ENCODE measurements at regions not wholly inside any gene's neighbourhood (a gene's known extent, or its start where the extent isn't known, plus 50 kb on each side); places are given as distances from the start of the nearest gene placed in this dataset.
A peak's percentile ranks its signal among the peaks of the same experiment; 100 is the strongest.
"Not testable (repeated sequence)": the region's sequence is repeated elsewhere in the genome, so short reads cannot be mapped to it uniquely, and the experiment has no call there.

- DNase-seq (ENCODE audit: low spot score), result no peak
Measured at GRCh38 chrX:122196343-122196742, 987.7 kb upstream of the GRIA3 start.

- no peak for DNase-seq (ENCODE audit: low spot score)
Measured at GRCh38 chrX:122203399-122203798, 980.7 kb upstream of the GRIA3 start.

GRCh38 chrX:122218666-122219065 lies 965.4 kb upstream of the GRIA3 start:
- no peak for DNase-seq (ENCODE audit: low spot score)

GRCh38 chrX:122219226-122219625 lies 964.9 kb upstream of the GRIA3 start:
- no peak for DNase-seq (ENCODE audit: low spot score)

GRCh38 chrX:122219735-122220134 lies 964.3 kb upstream of the GRIA3 start:
- DNase-seq (ENCODE audit: low spot score), result no peak

- no peak for DNase-seq (ENCODE audit: low spot score)
Measured at GRCh38 chrX:122220644-122221373, 963.3 kb upstream of the GRIA3 start.

GRCh38 chrX:122221810-122222209 lies 962.3 kb upstream of the GRIA3 start:
- DNase-seq (ENCODE audit: low spot score), result not testable (repeated sequence)

- DNase-seq (ENCODE audit: low spot score), result not testable (repeated sequence)
Measured at GRCh38 chrX:122224137-122224536, 959.9 kb upstream of the GRIA3 start.

GRCh38 chrX:122238801-122239200 lies 945.3 kb upstream of the GRIA3 start:
- DNase-seq (ENCODE audit: low spot score), result peak; percentile 31

- no peak for DNase-seq (ENCODE audit: low spot score)
Measured at GRCh38 chrX:122241959-122242358, 942.1 kb upstream of the GRIA3 start.

GRCh38 chrX:122244080-122244479 lies 940.0 kb upstream of the GRIA3 start:
- DNase-seq (ENCODE audit: low spot score), result no peak

GRCh38 chrX:122245175-122245574 lies 938.9 kb upstream of the GRIA3 start:
- DNase-seq (ENCODE audit: low spot score), result no peak

GRCh38 chrX:122245943-122246342 lies 938.1 kb upstream of the GRIA3 start:
- no peak for DNase-seq (ENCODE audit: low spot score)

GRCh38 chrX:122246937-122247336 lies 937.1 kb upstream of the GRIA3 start:
- DNase-seq (ENCODE audit: low spot score), result no peak

- no peak for DNase-seq (ENCODE audit: low spot score)
Measured at GRCh38 chrX:122248681-122249080, 935.4 kb upstream of the GRIA3 start.

- no peak for DNase-seq (ENCODE audit: low spot score)
Measured at GRCh38 chrX:122252454-122252853, 931.6 kb upstream of the GRIA3 start.

GRCh38 chrX:122268353-122268752 lies 915.7 kb upstream of the GRIA3 start:
- DNase-seq (ENCODE audit: low spot score), result no peak

- DNase-seq (ENCODE audit: low spot score), result no peak
Measured at GRCh38 chrX:122269243-122269781, 914.8 kb upstream of the GRIA3 start.

GRCh38 chrX:122270809-122271494 lies 913.1 kb upstream of the GRIA3 start:
- DNase-seq (ENCODE audit: low spot score), result no peak

- DNase-seq (ENCODE audit: low spot score), result no peak
Measured at GRCh38 chrX:122272011-122272410, 912.1 kb upstream of the GRIA3 start.

- DNase-seq (ENCODE audit: low spot score), result no peak
Measured at GRCh38 chrX:122279746-122280145, 904.3 kb upstream of the GRIA3 start.

GRCh38 chrX:122299822-122300221 lies 884.3 kb upstream of the GRIA3 start:
- DNase-seq (ENCODE audit: low spot score), result not testable (repeated sequence)

GRCh38 chrX:122301491-122301890 lies 882.6 kb upstream of the GRIA3 start:
- DNase-seq (ENCODE audit: low spot score), result no peak
